ENCODE measurements at regions not wholly inside any gene's neighbourhood (a gene's known extent, or its start where the extent isn't known, plus 50 kb on each side); places are given as distances from the start of the nearest gene placed in this dataset.

- Histone ChIP-seq H3K36me3 (no peaks in the 10 kb centered on the region), H3K4me3 (no peak overlapping the region), H3K27ac (no peak overlapping the region), H3K27me3 (no peaks in the 10 kb centered on the region), H3K9me3 (no peaks in the 10 kb centered on the region), H3K4me1 (no peaks in the 10 kb centered on the region)
- intact Hi-C loops (cut with DNase I), result no loop called here
- no peak for DNase-seq (ENCODE audit: extremely low spot score in 2 of 2)
- TF ChIP-seq POLR2A (IDR thresholded peaks at IDR 0.05), result no peak
- TF ChIP-seq POLR2AphosphoS5 (IDR thresholded peaks at IDR 0.05; ENCODE audit: insufficient read depth in 1 of 2, low read depth in 1 of 2), result no peak
- TF ChIP-seq, protein P1, sequence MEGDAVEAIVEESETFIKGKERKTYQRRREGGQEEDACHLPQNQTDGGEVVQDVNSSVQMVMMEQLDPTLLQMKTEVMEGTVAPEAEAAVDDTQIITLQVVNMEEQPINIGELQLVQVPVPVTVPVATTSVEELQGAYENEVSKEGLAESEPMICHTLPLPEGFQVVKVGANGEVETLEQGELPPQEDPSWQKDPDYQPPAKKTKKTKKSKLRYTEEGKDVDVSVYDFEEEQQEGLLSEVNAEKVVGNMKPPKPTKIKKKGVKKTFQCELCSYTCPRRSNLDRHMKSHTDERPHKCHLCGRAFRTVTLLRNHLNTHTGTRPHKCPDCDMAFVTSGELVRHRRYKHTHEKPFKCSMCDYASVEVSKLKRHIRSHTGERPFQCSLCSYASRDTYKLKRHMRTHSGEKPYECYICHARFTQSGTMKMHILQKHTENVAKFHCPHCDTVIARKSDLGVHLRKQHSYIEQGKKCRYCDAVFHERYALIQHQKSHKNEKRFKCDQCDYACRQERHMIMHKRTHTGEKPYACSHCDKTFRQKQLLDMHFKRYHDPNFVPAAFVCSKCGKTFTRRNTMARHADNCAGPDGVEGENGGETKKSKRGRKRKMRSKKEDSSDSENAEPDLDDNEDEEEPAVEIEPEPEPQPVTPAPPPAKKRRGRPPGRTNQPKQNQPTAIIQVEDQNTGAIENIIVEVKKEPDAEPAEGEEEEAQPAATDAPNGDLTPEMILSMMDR (IDR thresholded peaks at IDR 0.05), result no peak
These were observed 126.0 kb downstream of the BTG1 start for GRCh38 chr12:92019491-92020277.

GRCh38 chr12:92012691-92013090, 133.0 kb downstream of the BTG1 start:
- DNase-seq (ENCODE audit: extremely low spot score in 2 of 2), result no peak
- Histone ChIP-seq H3K9me3 (no peaks in the 10 kb centered on the region), H3K27ac (no peak overlapping the region), H3K27me3 (no peaks in the 10 kb centered on the region), H3K4me1 (no peaks in the 10 kb centered on the region), H3K4me3 (no peak overlapping the region), H3K36me3 (no peaks in the 10 kb centered on the region)
- no peak for TF ChIP-seq POLR2A (IDR thresholded peaks at IDR 0.05)
- TF ChIP-seq POLR2AphosphoS5 (IDR thresholded peaks at IDR 0.05; ENCODE audit: insufficient read depth in 1 of 2, low read depth in 1 of 2), result no peak
- TF ChIP-seq, protein P1 (IDR thresholded peaks at IDR 0.05), result no peak
- intact Hi-C loops (cut with DNase I), result no loop called here

DNA sequence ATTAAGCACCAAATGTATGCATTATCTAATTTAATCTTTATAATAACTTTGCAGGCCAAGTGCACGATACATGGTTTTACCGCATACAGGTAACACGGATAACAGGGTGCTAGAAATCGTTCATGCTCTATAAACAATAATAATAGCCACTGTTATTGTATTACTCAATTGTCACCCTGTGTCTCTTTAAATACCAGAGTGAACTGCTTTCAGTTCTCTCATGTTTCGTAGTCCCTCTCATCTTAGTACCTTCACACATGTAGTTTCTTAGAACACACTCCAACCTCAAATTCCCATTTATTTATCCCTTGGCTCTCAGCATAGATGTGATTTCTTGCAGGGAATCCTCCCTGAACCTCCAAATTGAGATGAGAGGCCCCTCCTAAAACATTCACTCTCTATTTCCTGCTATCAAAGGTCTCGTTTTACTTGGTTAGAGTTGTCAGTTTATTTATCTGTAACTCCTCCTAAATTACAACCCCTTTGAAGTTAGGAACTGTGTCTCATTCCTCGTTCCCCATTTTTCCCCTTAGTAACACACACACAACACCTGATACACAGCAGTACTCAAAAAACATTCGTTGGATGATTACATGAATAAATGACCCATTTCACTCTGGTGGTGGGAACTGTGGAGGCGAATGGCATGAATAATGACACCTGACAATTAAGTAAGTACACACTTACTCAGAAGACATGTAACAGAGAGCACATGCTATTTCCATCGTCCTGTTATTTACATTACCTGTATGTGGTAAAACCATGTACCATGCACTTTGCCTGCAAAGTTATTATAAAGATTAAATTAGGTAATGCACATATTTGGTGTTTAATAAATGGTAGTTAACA, 134.6 kb downstream of the BTG1 start:
- intact Hi-C loops (cut with DNase I), result no loop called here
- no peak for DNase-seq (ENCODE audit: extremely low spot score in 2 of 2)
- Histone ChIP-seq H3K9me3 (no peaks in the 10 kb centered on the region), H3K36me3 (no peaks in the 10 kb centered on the region), H3K27me3 (no peaks in the 10 kb centered on the region), H3K4me3 (no peak overlapping the region), H3K27ac (no peak overlapping the region), H3K4me1 (no peaks in the 10 kb centered on the region)
- TF ChIP-seq POLR2A (IDR thresholded peaks at IDR 0.05), result no peak
- TF ChIP-seq POLR2AphosphoS5 (IDR thresholded peaks at IDR 0.05; ENCODE audit: insufficient read depth in 1 of 2, low read depth in 1 of 2), result no peak
- TF ChIP-seq, protein P1 (IDR thresholded peaks at IDR 0.05), result no peak

GRCh38 chr12:92010368-92010767, 135.3 kb downstream of the BTG1 start:
- no peaks in the 10 kb centered on the region for H3K27me3 ChIP-seq
- TF ChIP-seq, protein P1 (IDR thresholded peaks at IDR 0.05), result no peak
- TF ChIP-seq POLR2AphosphoS5 (IDR thresholded peaks at IDR 0.05; ENCODE audit: insufficient read depth in 1 of 2, low read depth in 1 of 2) (no peak), POLR2A (IDR thresholded peaks at IDR 0.05) (no peak)
- intact Hi-C loops (cut with DNase I), result no loop called here
- no peaks in the 10 kb centered on the region for H3K9me3 ChIP-seq
- no peak for DNase-seq (ENCODE audit: extremely low spot score in 2 of 2)
- H3K4me3 ChIP-seq, result no peak overlapping the region
- H3K27ac ChIP-seq, result no peak overlapping the region
- no peaks in the 10 kb centered on the region for H3K4me1 ChIP-seq
- no peaks in the 10 kb centered on the region for H3K36me3 ChIP-seq
